Astrocyte of the spinal cord (primary cell): ENCODE measurements at regions not wholly inside any gene's neighbourhood (a gene's known extent, or its start where the extent isn't known, plus 50 kb on each side); places are given as distances from the start of the nearest gene placed in this dataset.

Experiments used
- DNase-seq: peaks from one replicate; pipeline ENCODE4 v3.0.0; 2011; ENCODE audit warnings: low read depth, low spot score
- H3K4me3 ChIP-seq: 2 replicates; pipeline ENCODE4 v1.5.1; 2011; ENCODE audit warnings: low read depth, mild to moderate bottlenecking, low read length, moderate library complexity
- CTCF ChIP-seq: IDR thresholded peaks from 2 replicates; pipeline ENCODE4 v1.5.1; 2012; ENCODE audit warnings: low read depth, mild to moderate bottlenecking, low read length, inconsistent platforms
- in situ Hi-C: cut with HindIII; loops from 2 replicates; pipeline ENCODE4 v1.10.0; 2017; ENCODE audit warnings: low sequenced_read_pairs

GRCh38 chr18:25503567-25504081, 151.7 kb upstream of the ZNF521 start:
- TF ChIP-seq CTCF = no peak
- peak; percentile 79 for DNase-seq
- in situ Hi-C loops = no loop called here

DNA sequence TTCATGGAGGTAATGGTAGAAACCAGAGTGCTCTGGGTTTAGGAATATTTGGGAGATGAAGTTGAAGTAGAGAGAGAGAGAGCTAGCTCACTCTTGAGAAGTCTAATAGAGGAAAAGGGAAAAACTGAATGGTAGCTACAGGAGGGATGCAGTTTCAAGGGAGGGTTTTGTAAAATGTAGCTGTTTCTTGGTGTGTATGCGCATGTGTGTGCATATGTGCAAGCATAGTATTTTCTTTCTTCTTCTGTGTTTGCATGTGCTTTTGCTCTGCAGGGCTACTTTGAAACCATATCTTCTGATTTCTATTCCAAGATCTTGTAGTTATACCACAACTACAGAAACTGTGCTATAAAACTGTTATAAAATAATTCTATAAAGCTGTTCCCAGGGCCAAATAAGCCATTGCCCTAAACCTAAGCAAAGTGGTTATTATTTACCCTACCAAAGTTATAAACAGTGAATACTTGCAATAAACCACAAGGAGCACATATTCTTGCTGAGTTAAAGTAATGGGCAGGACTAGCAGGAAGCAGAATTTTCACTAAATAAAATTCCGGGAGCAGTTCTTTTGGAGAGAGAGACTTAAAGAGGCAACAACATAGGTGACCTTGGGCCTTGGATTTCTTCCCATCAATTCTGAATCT, 145.3 kb upstream of the ZNF521 start:
- TF ChIP-seq CTCF = no peak
- DNase-seq = no peak
- H3K4me3 ChIP-seq = no peak overlapping the region
- in situ Hi-C loops = no loop called here

More at GRCh38 chr18:25503567-25504081, 151.7 kb upstream of the ZNF521 start:
- peak overlapping the region; percentile 34 for H3K4me3 ChIP-seq

DNA sequence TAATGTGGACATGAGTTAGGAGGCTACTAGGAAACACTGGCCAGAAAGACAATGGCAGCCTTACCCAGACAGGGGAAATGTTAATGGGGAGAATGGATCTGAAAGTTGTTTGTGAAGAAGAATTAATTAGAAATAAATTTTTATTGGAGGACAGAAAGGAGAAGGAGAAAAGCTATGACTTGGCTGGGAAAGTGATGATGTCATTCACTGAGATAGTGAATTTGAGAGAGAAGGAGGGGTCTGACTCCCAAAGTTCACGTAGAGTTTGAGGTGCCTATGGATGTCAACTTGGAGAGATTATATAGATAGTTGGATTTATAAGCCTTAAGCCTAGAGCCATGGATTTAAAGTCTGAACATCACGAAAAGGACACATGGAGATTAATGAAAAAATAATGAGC, 144.6 kb upstream of the ZNF521 start:
- in situ Hi-C loops = no loop called here
- DNase-seq = no peak
- no peak for TF ChIP-seq CTCF
- no peak overlapping the region for H3K4me3 ChIP-seq

GRCh38 chr18:25495606-25496005, 143.6 kb upstream of the ZNF521 start:
- DNase-seq = no peak
- no peak for TF ChIP-seq CTCF
- in situ Hi-C loops = no loop called here
- H3K4me3 ChIP-seq = no peak overlapping the region

DNA sequence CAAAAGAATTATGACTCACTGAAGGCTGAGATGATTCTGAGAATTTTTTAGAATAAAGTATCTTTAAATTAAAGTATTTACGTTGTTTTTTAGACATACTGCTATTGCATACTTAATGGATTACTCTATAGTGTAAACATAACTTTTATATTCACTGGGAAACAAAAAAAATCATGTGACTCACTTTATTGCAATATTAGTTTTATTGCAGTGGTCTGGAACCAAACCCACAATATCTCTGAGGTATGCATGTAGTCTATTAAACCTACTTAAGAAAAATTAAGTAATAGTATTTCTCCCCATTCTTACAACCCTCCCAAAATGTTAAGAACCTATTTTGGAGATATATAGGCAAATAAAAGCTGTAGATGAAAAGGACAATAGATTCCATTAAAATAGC, 142.9 kb upstream of the ZNF521 start:
- in situ Hi-C loops = no loop called here
- no peak for TF ChIP-seq CTCF
- no peak for DNase-seq
- H3K4me3 ChIP-seq = no peak overlapping the region

GRCh38 chr18:25493401-25493800, 141.4 kb upstream of the ZNF521 start:
- no peak overlapping the region for H3K4me3 ChIP-seq
- DNase-seq = no peak
- TF ChIP-seq CTCF = no peak
- in situ Hi-C loops = no loop called here

GRCh38 chr18:25490316-25490715, 138.3 kb upstream of the ZNF521 start:
- in situ Hi-C loops = no loop called here
- TF ChIP-seq CTCF = no peak
- no peak for DNase-seq
- no peak overlapping the region for H3K4me3 ChIP-seq
